ENCODE measurements at regions not wholly inside any gene's neighbourhood (a gene's known extent, or its start where the extent isn't known, plus 50 kb on each side); places are given as distances from the start of the nearest gene placed in this dataset.

DNA sequence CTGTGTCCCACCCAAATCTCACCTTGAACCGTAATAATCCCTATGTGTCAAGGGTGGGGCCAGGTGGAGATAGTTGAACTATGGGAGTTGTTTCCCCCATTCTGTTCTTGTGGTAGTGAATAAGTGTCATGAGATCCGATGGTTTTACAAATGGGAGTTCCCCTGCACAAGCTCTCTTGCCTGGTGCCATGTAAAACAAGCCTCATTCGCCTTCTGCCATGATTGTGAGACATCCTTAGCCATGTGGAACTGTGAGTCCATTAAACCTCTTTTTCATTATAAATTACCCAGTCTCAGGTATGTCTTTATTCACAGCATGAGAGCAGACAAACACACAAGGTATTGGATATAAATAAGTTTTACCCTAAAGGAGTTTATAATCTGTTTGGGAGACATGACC is 121.2 kb downstream of the MMUT start:
- Histone ChIP-seq H4K20me1 (ENCODE audit: insufficient read depth, low read length) (no peaks in the 10 kb centered on the region), H3K9me3 (ENCODE audit: low read length) (no peaks in the 10 kb centered on the region), H3K27ac (ENCODE audit: extremely low read length, insufficient read depth, low read length) (no peak overlapping the region), H3K9ac (ENCODE audit: insufficient read depth, low read depth, low read length) (no peak overlapping the region), H3K4me1 (ENCODE audit: insufficient read depth, low read length) (no peaks in the 10 kb centered on the region), H3K27me3 (ENCODE audit: control insufficient read depth in 1 of 2, insufficient read depth in 2 of 2, low read length in 2 of 2) (no peaks in the 10 kb centered on the region), H3K79me2 (ENCODE audit: insufficient read depth, low read length) (no peaks in the 10 kb centered on the region), H3K4me3 (replicated peaks in 1 of 3; ENCODE audit: insufficient read depth in 1 of 3, low read depth in 2 of 3, low read length in 3 of 3) (no peak overlapping the region), H2AFZ (ENCODE audit: low read length) (no peak overlapping the region), H3K36me3 (replicated peaks in 1 of 2; ENCODE audit: control insufficient read depth in 1 of 2, insufficient read depth in 2 of 2, low read length in 2 of 2) (no peaks in the 10 kb centered on the region), H3K4me2 (ENCODE audit: low read depth, low read length) (no peak overlapping the region)
- no peak for ATAC-seq
- in situ Hi-C loops (cut with HindIII; ENCODE audit: extremely low pct_ligation_motif_present, low pct_unique_long_range_greater_than_20kb) (no loop called here), intact Hi-C loops (cut with micrococcal nuclease; ENCODE audit: unreplicated experiment) (no loop called here)
- no peak for DNase-seq (ENCODE audit: low spot score)
- BruUV-seq (replicated peaks) = no TSS peak
- ChIA-PET CTCF (ENCODE audit: low intra/inter-chr PET ratio, low total read pairs) (no interaction called here), POLR2A (no interaction called here)
- no peak for FAIRE-seq
- TF ChIP-seq MIXL1 (CRISPR knock-in tag; IDR thresholded peaks at IDR 0.05) = no peak
- TF ChIP-seq SMC3 (IDR thresholded peaks at IDR 0.05; ENCODE audit: low read length) = no peak
- no peak for TF ChIP-seq DMAP1 (CRISPR knock-in tag; IDR thresholded peaks at IDR 0.05)
- no peak for TF ChIP-seq RFXANK (CRISPR knock-in tag; IDR thresholded peaks at IDR 0.05)
- TF ChIP-seq, protein P1, sequence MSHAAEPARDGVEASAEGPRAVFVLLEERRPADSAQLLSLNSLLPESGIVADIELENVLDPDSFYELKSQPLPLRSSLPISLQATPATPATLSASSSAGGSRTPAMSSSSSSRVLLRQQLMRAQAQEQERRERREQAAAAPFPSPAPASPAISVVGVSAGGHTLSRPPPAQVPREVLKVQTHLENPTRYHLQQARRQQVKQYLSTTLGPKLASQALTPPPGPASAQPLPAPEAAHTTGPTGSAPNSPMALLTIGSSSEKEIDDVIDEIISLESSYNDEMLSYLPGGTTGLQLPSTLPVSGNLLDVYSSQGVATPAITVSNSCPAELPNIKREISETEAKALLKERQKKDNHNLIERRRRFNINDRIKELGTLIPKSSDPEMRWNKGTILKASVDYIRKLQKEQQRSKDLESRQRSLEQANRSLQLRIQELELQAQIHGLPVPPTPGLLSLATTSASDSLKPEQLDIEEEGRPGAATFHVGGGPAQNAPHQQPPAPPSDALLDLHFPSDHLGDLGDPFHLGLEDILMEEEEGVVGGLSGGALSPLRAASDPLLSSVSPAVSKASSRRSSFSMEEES (CRISPR knock-in tag; IDR thresholded peaks at IDR 0.05) = no peak
- TF ChIP-seq, protein P2, sequence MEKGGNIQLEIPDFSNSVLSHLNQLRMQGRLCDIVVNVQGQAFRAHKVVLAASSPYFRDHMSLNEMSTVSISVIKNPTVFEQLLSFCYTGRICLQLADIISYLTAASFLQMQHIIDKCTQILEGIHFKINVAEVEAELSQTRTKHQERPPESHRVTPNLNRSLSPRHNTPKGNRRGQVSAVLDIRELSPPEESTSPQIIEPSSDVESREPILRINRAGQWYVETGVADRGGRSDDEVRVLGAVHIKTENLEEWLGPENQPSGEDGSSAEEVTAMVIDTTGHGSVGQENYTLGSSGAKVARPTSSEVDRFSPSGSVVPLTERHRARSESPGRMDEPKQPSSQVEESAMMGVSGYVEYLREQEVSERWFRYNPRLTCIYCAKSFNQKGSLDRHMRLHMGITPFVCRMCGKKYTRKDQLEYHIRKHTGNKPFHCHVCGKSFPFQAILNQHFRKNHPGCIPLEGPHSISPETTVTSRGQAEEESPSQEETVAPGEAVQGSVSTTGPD (CRISPR knock-in tag; IDR thresholded peaks at IDR 0.05) = no peak
- TF ChIP-seq ZNF598 (CRISPR knock-in tag; IDR thresholded peaks at IDR 0.05; ENCODE audit: borderline replicate concordance) = no peak
- TF ChIP-seq ZKSCAN1 (IDR thresholded peaks at IDR 0.05; ENCODE audit: low read length) = no peak
- TF ChIP-seq PHF5A (CRISPR knock-in tag; IDR thresholded peaks at IDR 0.05; ENCODE audit: low read depth, unreplicated experiment) = no peak
- no peak for TF ChIP-seq KMT2B (CRISPR knock-in tag; IDR thresholded peaks at IDR 0.05)
- TF ChIP-seq ZNF251 (CRISPR knock-in tag; IDR thresholded peaks at IDR 0.05) = no peak
- TF ChIP-seq ZNF484 (CRISPR knock-in tag; IDR thresholded peaks at IDR 0.05; ENCODE audit: borderline replicate concordance, low read depth) = no peak
- TF ChIP-seq CAMTA2 (CRISPR knock-in tag; IDR thresholded peaks at IDR 0.05; ENCODE audit: borderline replicate concordance) = no peak
- no peak for TF ChIP-seq REL (CRISPR knock-in tag; conservative IDR thresholded peaks at IDR 0.05)
- TF ChIP-seq ATAD3A (CRISPR knock-in tag; IDR thresholded peaks at IDR 0.05) = no peak
- WGBS (ENCODE audit: low lambda C conversion rate) = 1% methylated on average over 3 of the region's 3 CpGs
